GM23338 (cell line): ENCODE measurements at regions not wholly inside any gene's neighbourhood (a gene's known extent, or its start where the extent isn't known, plus 50 kb on each side); places are given as distances from the start of the nearest gene placed in this dataset.

ENCODE experiments used
- CREB1 ChIP-seq: fragments of 250-450 bp; sonication (Bioruptor Pico); IDR thresholded peaks from 2 replicates; pipeline ENCODE4 v1.5.0; 2020; ENCODE audit warnings: low read depth, mild to moderate bottlenecking, moderate library complexity
- EZH2 ChIP-seq: fragments of 200-600 bp; sonication (generic); IDR thresholded peaks from one replicate; pipeline ENCODE4 v1.8.0; 2017; ENCODE audit warnings: antibody characterized with exemption, mild to moderate bottlenecking, low read depth; ENCODE audit not compliant: unreplicated experiment
- TF ChIP-seq, protein P1 (sequence below), 2 experiments: fragments of 200-600 bp in 1 of 2; sonication (generic) in 1 of 2; conservative IDR thresholded peaks; 2 replicates each; pipeline versions ENCODE4 v1.5.1 to v1.6.1; 2016 to 2017; ENCODE audit warnings: antibody characterized with exemption in 2 of 2, low read depth in 2 of 2, mild to moderate bottlenecking in 2 of 2, moderate library complexity in 1 of 2

DNA sequence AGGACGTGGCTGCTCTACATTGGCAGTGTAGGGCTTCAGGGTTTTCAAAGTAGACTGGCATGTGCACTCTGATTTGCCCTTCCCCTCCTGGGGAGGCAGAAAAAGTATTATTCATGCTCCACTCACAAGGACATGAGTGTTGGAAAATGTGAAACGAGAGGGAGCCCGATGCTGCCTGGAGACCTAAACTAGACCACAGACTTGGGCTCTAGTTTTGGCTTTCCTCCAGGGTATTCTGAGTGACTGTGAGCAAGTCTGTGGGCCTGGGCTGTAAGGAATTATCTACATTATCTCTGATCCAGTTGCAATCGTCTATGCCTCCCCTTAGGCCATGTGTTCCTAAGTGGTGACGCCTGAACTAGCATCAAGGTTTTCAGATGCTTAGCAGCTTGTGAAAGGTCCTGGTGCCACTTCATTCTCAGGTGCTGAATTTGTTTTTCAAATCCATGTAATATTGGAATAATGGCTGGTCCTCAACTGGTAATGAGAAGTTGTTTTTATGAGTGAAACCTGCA, 55.0 kb downstream of the MRPL57 start:
- TF ChIP-seq, protein P1, sequence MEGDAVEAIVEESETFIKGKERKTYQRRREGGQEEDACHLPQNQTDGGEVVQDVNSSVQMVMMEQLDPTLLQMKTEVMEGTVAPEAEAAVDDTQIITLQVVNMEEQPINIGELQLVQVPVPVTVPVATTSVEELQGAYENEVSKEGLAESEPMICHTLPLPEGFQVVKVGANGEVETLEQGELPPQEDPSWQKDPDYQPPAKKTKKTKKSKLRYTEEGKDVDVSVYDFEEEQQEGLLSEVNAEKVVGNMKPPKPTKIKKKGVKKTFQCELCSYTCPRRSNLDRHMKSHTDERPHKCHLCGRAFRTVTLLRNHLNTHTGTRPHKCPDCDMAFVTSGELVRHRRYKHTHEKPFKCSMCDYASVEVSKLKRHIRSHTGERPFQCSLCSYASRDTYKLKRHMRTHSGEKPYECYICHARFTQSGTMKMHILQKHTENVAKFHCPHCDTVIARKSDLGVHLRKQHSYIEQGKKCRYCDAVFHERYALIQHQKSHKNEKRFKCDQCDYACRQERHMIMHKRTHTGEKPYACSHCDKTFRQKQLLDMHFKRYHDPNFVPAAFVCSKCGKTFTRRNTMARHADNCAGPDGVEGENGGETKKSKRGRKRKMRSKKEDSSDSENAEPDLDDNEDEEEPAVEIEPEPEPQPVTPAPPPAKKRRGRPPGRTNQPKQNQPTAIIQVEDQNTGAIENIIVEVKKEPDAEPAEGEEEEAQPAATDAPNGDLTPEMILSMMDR (conservative IDR thresholded peaks at IDR 0.05; ENCODE audit: low read depth in 2 of 2), result no peak
- TF ChIP-seq EZH2, result no peak
- TF ChIP-seq CREB1 (CRISPR knock-in tag), result no peak
